OCI-LY3 (cell line): ENCODE measurements at regions not wholly inside any gene's neighbourhood (a gene's known extent, or its start where the extent isn't known, plus 50 kb on each side); places are given as distances from the start of the nearest gene placed in this dataset.

Experiments
- H2AFZ ChIP-seq: fragments of 200-600, 300-600 bp; shearing (Covaris generic); 2 replicates; pipeline ENCODE4 v1.6.0; 2014; ENCODE audit warnings: antibody characterized with exemption, low read depth, low read length
- H3K27ac ChIP-seq: fragments of 200-600, 300-600 bp; sonication (generic); 2 replicates; pipeline ENCODE4 v1.5.1; 2014; ENCODE audit warnings: mild to moderate bottlenecking, low read length, moderate library complexity, mixed read lengths
- H3K27me3 ChIP-seq: fragments of 200-600, 300-600 bp; sonication (generic); 2 replicates; pipeline ENCODE4 v1.6.1; 2014; ENCODE audit warnings: low read depth, low read length, mixed read lengths
- H3K36me3 ChIP-seq: fragments of 200-600, 300-600 bp; sonication (generic); replicated peaks from 2 replicates; pipeline ENCODE3; 2014; ENCODE audit warnings: low read depth, low read length, mixed read lengths
- H3K4me1 ChIP-seq: fragments of 300-600, 200-600 bp; sonication (generic); 2 replicates; pipeline ENCODE4 v1.6.1; 2014; ENCODE audit warnings: low read length, mixed read lengths
- H3K4me2 ChIP-seq: fragments of 200-600, 300-600 bp; sonication (generic); 2 replicates; pipeline ENCODE4 v1.6.1; 2014; ENCODE audit warnings: low read length, mixed read lengths
- H3K4me3 ChIP-seq: fragments of 300-600, 200-600 bp; sonication (generic); 2 replicates; pipeline ENCODE4 v1.5.1; 2014; ENCODE audit warnings: antibody characterized with exemption, mild to moderate bottlenecking, low read length, moderate library complexity
- H3K79me2 ChIP-seq: fragments of 300-600, 200-600 bp; shearing (Covaris generic); 2 replicates; pipeline ENCODE4 v1.6.1; 2014; ENCODE audit warnings: mild to moderate bottlenecking, low read length, mixed read lengths
- H3K9ac ChIP-seq: fragments of 300-600, 200-600 bp; shearing (Covaris generic); 2 replicates; pipeline ENCODE4 v1.6.0; 2014; ENCODE audit warnings: mild to moderate bottlenecking, low read length, moderate library complexity
- H3K9me3 ChIP-seq: fragments of 200-600, 300-600 bp; shearing (Covaris generic); 2 replicates; pipeline ENCODE4 v1.6.1; 2014; ENCODE audit warnings: low read length, mixed read lengths; ENCODE audit not compliant: insufficient read depth
- H4K20me1 ChIP-seq: fragments of 200-600, 300-600 bp; sonication (generic); 2 replicates; pipeline ENCODE4 v1.6.1; 2016; ENCODE audit warnings: low read length, mixed read lengths; ENCODE audit not compliant: insufficient read depth
- EZH2phosphoT487 ChIP-seq: fragments of 200-600 bp; shearing (Covaris generic); IDR thresholded peaks from 2 replicates; pipeline ENCODE4 v1.6.1; 2018; ENCODE audit warnings: antibody characterized with exemption, mixed run types, low read depth
- TF ChIP-seq, protein P1 (sequence below): fragments of 200-600, 300-600 bp; sonication (generic); IDR thresholded peaks from 2 replicates; pipeline ENCODE4 v1.5.1; 2014; ENCODE audit warnings: antibody characterized with exemption, low read length, low read depth

DNA sequence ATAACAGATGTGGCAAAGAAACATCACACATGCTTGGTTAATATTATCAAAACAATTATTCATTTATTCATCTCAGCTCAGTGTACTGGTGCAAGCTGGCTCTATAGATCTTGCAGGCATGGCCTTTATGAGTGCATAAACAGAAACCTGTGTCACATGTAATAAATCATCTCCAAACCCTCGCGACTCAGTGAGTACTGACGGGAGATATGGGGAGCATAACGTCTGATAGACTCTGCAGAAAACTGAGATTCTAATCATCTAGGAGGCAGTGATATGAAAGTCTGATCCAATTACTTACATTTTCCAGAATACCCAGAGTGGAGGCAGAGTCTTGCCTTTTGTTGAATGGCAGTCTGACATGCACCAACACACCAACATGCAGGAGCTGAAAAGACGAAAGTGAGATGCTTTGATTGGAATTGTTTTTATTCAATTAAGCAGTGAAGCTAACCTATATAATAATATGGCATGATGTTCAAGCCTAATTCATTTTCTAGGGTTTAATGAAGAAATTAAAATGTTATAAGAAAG, 416.8 kb downstream of the RNF144A start:
- no peak overlapping the region for H2AFZ ChIP-seq
- TF ChIP-seq EZH2phosphoT487 = no peak
- TF ChIP-seq, protein P1, sequence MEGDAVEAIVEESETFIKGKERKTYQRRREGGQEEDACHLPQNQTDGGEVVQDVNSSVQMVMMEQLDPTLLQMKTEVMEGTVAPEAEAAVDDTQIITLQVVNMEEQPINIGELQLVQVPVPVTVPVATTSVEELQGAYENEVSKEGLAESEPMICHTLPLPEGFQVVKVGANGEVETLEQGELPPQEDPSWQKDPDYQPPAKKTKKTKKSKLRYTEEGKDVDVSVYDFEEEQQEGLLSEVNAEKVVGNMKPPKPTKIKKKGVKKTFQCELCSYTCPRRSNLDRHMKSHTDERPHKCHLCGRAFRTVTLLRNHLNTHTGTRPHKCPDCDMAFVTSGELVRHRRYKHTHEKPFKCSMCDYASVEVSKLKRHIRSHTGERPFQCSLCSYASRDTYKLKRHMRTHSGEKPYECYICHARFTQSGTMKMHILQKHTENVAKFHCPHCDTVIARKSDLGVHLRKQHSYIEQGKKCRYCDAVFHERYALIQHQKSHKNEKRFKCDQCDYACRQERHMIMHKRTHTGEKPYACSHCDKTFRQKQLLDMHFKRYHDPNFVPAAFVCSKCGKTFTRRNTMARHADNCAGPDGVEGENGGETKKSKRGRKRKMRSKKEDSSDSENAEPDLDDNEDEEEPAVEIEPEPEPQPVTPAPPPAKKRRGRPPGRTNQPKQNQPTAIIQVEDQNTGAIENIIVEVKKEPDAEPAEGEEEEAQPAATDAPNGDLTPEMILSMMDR = no peak
- H3K9me3 ChIP-seq = no peaks in the 10 kb centered on the region
- H3K36me3 ChIP-seq = no peaks in the 10 kb centered on the region
- H3K27me3 ChIP-seq = peaks cover 7% of the 10 kb centered on the region; the same call in 1 of the 2 replicates
- no peak overlapping the region for H3K4me2 ChIP-seq
- H4K20me1 ChIP-seq = no peaks in the 10 kb centered on the region
- H3K9ac ChIP-seq = no peak overlapping the region
- no peaks in the 10 kb centered on the region for H3K4me1 ChIP-seq
- no peak overlapping the region for H3K27ac ChIP-seq
- H3K79me2 ChIP-seq = no peaks in the 10 kb centered on the region
- H3K4me3 ChIP-seq = no peak overlapping the region

DNA sequence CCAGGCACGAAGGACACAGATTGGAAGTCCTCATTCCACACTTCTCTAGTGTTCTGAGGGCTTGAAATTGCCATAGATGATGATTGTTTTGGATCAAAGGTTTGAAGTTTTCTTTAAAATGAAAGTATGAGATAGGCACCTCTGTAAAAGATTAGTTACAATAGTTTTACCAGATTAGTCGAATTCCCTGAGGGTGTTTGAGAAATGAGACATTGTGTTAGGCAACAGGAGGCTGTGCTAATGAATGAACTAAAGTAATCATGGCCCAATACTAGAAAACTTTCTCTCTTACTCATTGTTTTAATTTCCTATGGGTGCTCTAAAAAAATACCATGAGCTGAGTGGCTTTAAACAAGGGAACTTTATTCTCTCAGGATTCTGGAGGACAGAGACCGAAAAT, 421.7 kb downstream of the RNF144A start:
- no peak overlapping the region for H3K4me3 ChIP-seq
- H3K36me3 ChIP-seq = no peaks in the 10 kb centered on the region
- H3K9me3 ChIP-seq = no peaks in the 10 kb centered on the region

DNA sequence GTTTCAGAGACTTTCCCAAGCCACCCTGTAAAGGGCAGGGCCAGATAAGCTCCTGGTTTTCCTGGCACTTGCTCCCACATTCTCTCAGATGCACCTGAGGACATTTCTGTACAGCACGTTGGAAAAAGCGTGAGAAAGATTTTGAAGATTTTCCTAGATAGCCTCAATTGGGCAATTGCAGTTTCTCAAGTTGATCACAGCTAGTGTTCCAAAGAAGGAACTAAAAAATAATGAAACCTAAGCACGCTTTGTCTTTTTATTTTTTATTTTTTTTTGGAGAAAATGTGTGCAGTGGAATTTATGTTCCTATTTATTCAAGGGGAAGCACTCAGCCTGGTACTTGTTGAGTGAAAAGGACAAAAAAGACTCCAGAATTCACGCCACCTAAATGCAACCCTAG, 429.1 kb downstream of the RNF144A start:
- H3K9me3 ChIP-seq = no peaks in the 10 kb centered on the region
- peaks cover 44% of the 10 kb centered on the region for H3K27me3 ChIP-seq
- no peak overlapping the region for H3K4me3 ChIP-seq

More for the DNA sequence above, 421.7 kb downstream of the RNF144A start:
- Histone ChIP-seq H3K9ac (no peak overlapping the region), H4K20me1 (no peaks in the 10 kb centered on the region), H3K4me2 (no peak overlapping the region), H3K27me3 (peaks cover 7% of the 10 kb centered on the region; the same call in 1 of the 2 replicates), H3K4me1 (no peaks in the 10 kb centered on the region), H2AFZ (no peak overlapping the region), H3K27ac (no peak overlapping the region), H3K79me2 (no peaks in the 10 kb centered on the region)
- TF ChIP-seq, protein P1 = no peak
- TF ChIP-seq EZH2phosphoT487 = no peak

DNA sequence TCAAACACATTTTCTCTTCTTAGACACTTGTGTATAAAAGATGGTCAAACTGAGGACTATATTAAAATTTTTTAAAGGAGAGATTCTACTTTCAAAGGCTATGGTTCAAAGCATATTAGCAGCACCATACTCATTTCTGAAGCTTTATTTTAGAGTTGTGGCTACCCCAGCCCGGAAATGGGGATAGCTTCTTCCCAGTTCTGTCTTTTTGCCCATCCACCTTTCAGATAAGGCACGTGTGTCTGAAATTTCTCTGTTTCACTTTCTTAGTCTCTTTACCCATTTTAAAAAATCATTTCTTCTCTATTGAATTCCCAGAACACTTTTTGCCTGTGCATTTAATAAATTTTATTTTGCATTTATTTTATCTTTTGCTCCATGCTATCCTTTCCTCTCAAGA, 431.5 kb downstream of the RNF144A start:
- Histone ChIP-seq H4K20me1 (0 out of 2 replicates have a peak, but pooled peaks cover 2% of the 10 kb centered on the region), H3K27me3 (peaks cover 52% of the 10 kb centered on the region), H3K9me3 (no peaks in the 10 kb centered on the region), H3K4me3 (peak overlapping the region; percentile 65), H3K27ac (peak overlapping the region; percentile 27; the same call in 1 of the 2 replicates), H2AFZ (no peak overlapping the region), H3K36me3 (no peaks in the 10 kb centered on the region), H3K4me2 (peak overlapping the region; percentile 82), H3K4me1 (peaks cover 24% of the 10 kb centered on the region), H3K9ac (no peak overlapping the region), H3K79me2 (no peaks in the 10 kb centered on the region)
- TF ChIP-seq, protein P1 = no peak
- TF ChIP-seq EZH2phosphoT487 = peak; percentile 40; the same call in 1 of the 2 replicates

More for the DNA sequence above, 429.1 kb downstream of the RNF144A start:
- H4K20me1 ChIP-seq = 0 out of 2 replicates have a peak, but pooled peaks cover 2% of the 10 kb centered on the region
- H3K4me2 ChIP-seq = no peak overlapping the region
- no peak for TF ChIP-seq EZH2phosphoT487
- TF ChIP-seq, protein P1 = no peak
- no peak overlapping the region for H2AFZ ChIP-seq
- no peak overlapping the region for H3K9ac ChIP-seq
- H3K4me1 ChIP-seq = peaks cover 24% of the 10 kb centered on the region
- no peaks in the 10 kb centered on the region for H3K79me2 ChIP-seq
- no peaks in the 10 kb centered on the region for H3K36me3 ChIP-seq
- H3K27ac ChIP-seq = no peak overlapping the region
